ENCODE measurements at regions not wholly inside any gene's neighbourhood (a gene's known extent, or its start where the extent isn't known, plus 50 kb on each side); places are given as distances from the start of the nearest gene placed in this dataset.

GRCh38 chr13:88424463-88424862 lies 753.3 kb downstream of the SLITRK5 start:
- TF ChIP-seq CTCF (IDR thresholded peaks at IDR 0.05) (no peak), POLR2AphosphoS5 (IDR thresholded peaks at IDR 0.05) (no peak), EP300 (IDR thresholded peaks at IDR 0.05) (no peak), POLR2A (IDR thresholded peaks at IDR 0.05) (no peak)
- Histone ChIP-seq H3K4me1 (no peaks in the 10 kb centered on the region), H3K9me3 (peaks cover 0 to 13% (median 0%) of the 10 kb centered on the region in 3 donors), H3K27ac (no peak overlapping the region), H3K27me3 (no peaks in the 10 kb centered on the region), H3K36me3 (no peaks in the 10 kb centered on the region), H3K4me3 (no peak overlapping the region)
- no peak for ATAC-seq

DNA sequence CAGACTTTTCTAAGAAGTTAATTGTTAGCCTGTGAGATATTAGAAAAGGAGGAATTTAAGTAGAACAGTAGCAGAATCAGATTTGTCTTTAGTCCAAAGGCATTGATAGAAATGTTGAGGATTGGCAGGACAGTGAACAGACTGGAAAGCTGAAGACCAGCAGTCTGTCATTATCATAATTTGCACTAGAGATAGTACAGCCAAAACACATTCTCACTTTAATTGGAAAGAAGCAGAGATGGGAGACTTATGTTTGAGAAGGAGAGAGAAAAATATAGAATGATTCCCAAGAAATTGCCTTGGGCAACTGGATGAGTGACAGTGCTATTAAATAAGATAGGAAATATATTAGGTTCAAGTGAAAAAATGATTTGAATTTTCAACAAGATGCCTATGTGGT lies 755.5 kb downstream of the SLITRK5 start:
- TF ChIP-seq POLR2AphosphoS5 (IDR thresholded peaks at IDR 0.05) (no peak), POLR2A (IDR thresholded peaks at IDR 0.05) (no peak), EP300 (IDR thresholded peaks at IDR 0.05) (no peak), CTCF (IDR thresholded peaks at IDR 0.05) (no peak)
- Histone ChIP-seq H3K9me3 (peaks cover 0 to 13% (median 0%) of the 10 kb centered on the region in 3 donors), H3K27ac (no peak overlapping the region), H3K27me3 (no peaks in the 10 kb centered on the region), H3K4me1 (no peaks in the 10 kb centered on the region), H3K4me3 (no peak overlapping the region), H3K36me3 (no peaks in the 10 kb centered on the region)
- no peak for ATAC-seq

GRCh38 chr13:88429862-88430261 lies 758.7 kb downstream of the SLITRK5 start:
- Histone ChIP-seq H3K4me1 (no peaks in the 10 kb centered on the region), H3K9me3 (peaks cover 0 to 16% (median 0%) of the 10 kb centered on the region in 3 donors), H3K4me3 (no peak overlapping the region), H3K36me3 (no peaks in the 10 kb centered on the region), H3K27ac (no peak overlapping the region), H3K27me3 (no peaks in the 10 kb centered on the region)
- TF ChIP-seq EP300 (IDR thresholded peaks at IDR 0.05) (no peak), POLR2AphosphoS5 (IDR thresholded peaks at IDR 0.05) (no peak), POLR2A (IDR thresholded peaks at IDR 0.05) (no peak), CTCF (IDR thresholded peaks at IDR 0.05) (no peak)
- 31 to 40% methylated on average over 2 of the region's 2 CpGs for WGBS, 2 donors (ENCODE audit: low coverage in 1 of 2)
- ATAC-seq: no peak

GRCh38 chr13:88434953-88435352 lies 763.8 kb downstream of the SLITRK5 start:
- 88 to 90% methylated on average over 5 to 6 of the region's 6 CpGs for WGBS, 2 donors (ENCODE audit: low coverage in 1 of 2)
- Histone ChIP-seq H3K36me3 (no peaks in the 10 kb centered on the region), H3K27me3 (no peaks in the 10 kb centered on the region), H3K4me3 (no peak overlapping the region), H3K9me3 (peaks cover 0 to 8% (median 0%) of the 10 kb centered on the region in 3 donors), H3K4me1 (no peaks in the 10 kb centered on the region), H3K27ac (no peak overlapping the region)
- TF ChIP-seq CTCF (IDR thresholded peaks at IDR 0.05) (no peak), EP300 (IDR thresholded peaks at IDR 0.05) (no peak), POLR2AphosphoS5 (IDR thresholded peaks at IDR 0.05) (no peak), POLR2A (IDR thresholded peaks at IDR 0.05) (no peak)
- no peak for ATAC-seq

DNA sequence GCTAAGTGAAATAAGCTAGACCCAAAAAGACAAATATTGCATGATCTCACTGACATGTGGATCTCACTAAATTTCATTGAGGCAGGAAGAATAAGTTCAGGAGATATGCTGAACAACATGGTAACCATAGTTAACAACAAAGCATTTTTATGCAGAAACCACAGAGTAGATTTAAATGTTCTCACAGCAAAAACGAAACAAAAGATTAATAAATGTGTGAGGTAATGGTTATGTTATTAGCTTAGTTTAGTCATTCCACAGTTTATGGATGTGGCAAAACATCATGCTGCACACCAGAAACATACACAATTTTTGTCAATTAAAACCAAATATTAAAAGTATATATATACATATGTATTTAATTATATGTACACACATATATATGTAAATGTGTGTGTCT lies 765.8 kb downstream of the SLITRK5 start:
- Histone ChIP-seq H3K36me3 (no peaks in the 10 kb centered on the region), H3K27me3 (no peaks in the 10 kb centered on the region), H3K4me3 (no peak overlapping the region), H3K27ac (no peak overlapping the region), H3K9me3 (peaks cover 0 to 8% (median 0%) of the 10 kb centered on the region in 3 donors), H3K4me1 (no peaks in the 10 kb centered on the region)
- ATAC-seq: no peak
- WGBS, 2 donors (ENCODE audit: low coverage in 1 of 2): 50 to 56% methylated on average over 1 of the region's 1 CpG
- TF ChIP-seq POLR2AphosphoS5 (IDR thresholded peaks at IDR 0.05) (no peak), POLR2A (IDR thresholded peaks at IDR 0.05) (no peak), CTCF (IDR thresholded peaks at IDR 0.05) (no peak), EP300 (IDR thresholded peaks at IDR 0.05) (no peak)

Data from gastroesophageal sphincter (tissue), 4 donors.